ENCODE measurements at regions not wholly inside any gene's neighbourhood (a gene's known extent, or its start where the extent isn't known, plus 50 kb on each side); places are given as distances from the start of the nearest gene placed in this dataset.

DNA sequence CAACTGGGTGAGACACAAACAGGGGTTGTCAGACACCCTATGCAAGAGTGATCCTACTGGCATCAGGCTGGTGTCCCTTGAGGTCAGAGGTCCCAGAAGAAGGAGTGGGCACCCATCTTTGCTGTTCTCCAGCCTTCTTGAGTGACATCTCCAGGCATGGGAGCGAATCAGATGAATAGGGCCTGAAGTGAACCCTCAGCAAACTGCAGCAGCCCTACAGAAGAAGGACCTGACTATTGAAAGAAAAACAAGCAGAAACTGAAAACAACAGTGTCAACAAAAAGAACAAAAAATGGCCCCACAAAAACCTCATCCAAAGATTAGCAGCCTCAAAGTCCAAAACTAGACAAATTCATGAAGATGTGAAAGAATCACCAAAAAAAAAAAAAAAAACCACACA lies 1229.7 kb upstream of the CRIM1 start:
- TF ChIP-seq POLR2A (IDR thresholded peaks at IDR 0.05; ENCODE audit: low read depth, low read length) (no peak), POLR2AphosphoS5 (IDR thresholded peaks at IDR 0.05; ENCODE audit: low read depth, low read length) (no peak), TAF1 (IDR thresholded peaks at IDR 0.05; ENCODE audit: borderline replicate concordance, low read depth, low read length) (no peak)
